ENCODE measurements at regions not wholly inside any gene's neighbourhood (a gene's known extent, or its start where the extent isn't known, plus 50 kb on each side); places are given as distances from the start of the nearest gene placed in this dataset.

DNA sequence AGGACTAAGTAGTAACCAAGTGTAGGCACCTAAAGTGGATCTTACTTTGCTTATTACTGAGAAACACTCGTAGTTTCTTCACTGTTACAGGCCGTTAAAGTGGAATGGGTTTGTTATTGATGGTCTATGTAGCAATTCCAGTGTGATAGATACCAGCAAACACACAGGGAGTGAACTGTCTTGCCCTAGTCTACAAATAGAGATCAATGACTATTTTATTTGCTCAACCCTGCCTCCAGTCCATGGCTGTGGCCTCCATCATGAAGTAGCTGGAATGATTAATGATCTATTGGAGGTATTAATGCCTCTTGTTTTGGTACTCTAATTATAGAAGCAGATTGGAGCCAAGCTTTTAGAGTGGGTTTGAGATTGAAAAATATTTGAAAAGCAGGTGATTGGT is 362.7 kb upstream of the AZI2 start:
- no peak overlapping the region for H3K4me3 ChIP-seq
- H4K20me1 ChIP-seq (ENCODE audit: control insufficient read depth, insufficient read depth) = no peaks in the 10 kb centered on the region
- no peaks in the 10 kb centered on the region for H3K79me2 ChIP-seq (ENCODE audit: control insufficient read depth, insufficient read depth, low read length)
- ChIA-PET POLR2A (no interaction called here), SMC1A (ENCODE audit: uncharacterized antibody, unreplicated experiment) (interaction anchor here (1.7 kb wide), 1 partner anchor 43 kb away, joined by 3 read pairs; no protein-coding TSS in a partner anchor), CTCF (no interaction called here), RAD21 (ENCODE audit: unreplicated experiment) (no interaction called here)
- no TSS peak for BruUV-seq (replicated peaks)
- DNase-seq (ENCODE audit: low read depth, low spot score) = no peak
- TF ChIP-seq USF2 (IDR thresholded peaks at IDR 0.05; ENCODE audit: borderline replicate concordance, low read depth, low read length) (no peak), SUPT20H (IDR thresholded peaks at IDR 0.05; ENCODE audit: borderline replicate concordance, control insufficient read depth, low read depth, low read length) (no peak)
- intact Hi-C loops (cut with micrococcal nuclease; ENCODE audit: unreplicated experiment) (no loop called here), in situ Hi-C loops (cut with MboI) (no loop called here)
- H3K9ac ChIP-seq (ENCODE audit: control insufficient read depth, insufficient read depth, low read length) = no peak overlapping the region
- WGBS (ENCODE audit: insufficient coverage, insufficient replicate concordance, low lambda C conversion rate, missing lambda C conversion rate) = 0% methylated on average over 2 of the region's 2 CpGs
- H2AFZ ChIP-seq (ENCODE audit: control insufficient read depth, low read depth, low read length) = no peak overlapping the region
- H3K4me2 ChIP-seq (ENCODE audit: control insufficient read depth, insufficient read depth) = no peak overlapping the region
- ATAC-seq = no peak
- H3K27ac ChIP-seq (ENCODE audit: control insufficient read depth, insufficient read depth) = no peak overlapping the region
- no peak for FAIRE-seq
- H3K27me3 ChIP-seq (replicated peaks in 1 of 2; ENCODE audit: control insufficient read depth in 2 of 2, insufficient read depth in 2 of 2, low read length in 1 of 2) = no peaks in the 10 kb centered on the region
- H3K9me3 ChIP-seq (replicated peaks; ENCODE audit: control insufficient read depth, insufficient read depth, low read length) = no peaks in the 10 kb centered on the region
- H3K4me1 ChIP-seq (ENCODE audit: control insufficient read depth, insufficient read depth, low read length) = no peaks in the 10 kb centered on the region
- no peaks in the 10 kb centered on the region for H3K36me3 ChIP-seq (ENCODE audit: control insufficient read depth in 2 of 2, insufficient read depth in 2 of 2, low read length in 1 of 2)

- RAD21 ChIA-PET (ENCODE audit: unreplicated experiment) = no interaction called here
- WGBS (ENCODE audit: insufficient coverage, insufficient replicate concordance, low lambda C conversion rate, missing lambda C conversion rate) = 9% methylated on average over 4 of the region's 4 CpGs
- no peak for TF ChIP-seq NR2F1 (conservative IDR thresholded peaks at IDR 0.05)
- no peak for TF ChIP-seq SP1 (IDR thresholded peaks at IDR 0.05; ENCODE audit: low read depth, low read length)
- TF ChIP-seq, protein P1, sequence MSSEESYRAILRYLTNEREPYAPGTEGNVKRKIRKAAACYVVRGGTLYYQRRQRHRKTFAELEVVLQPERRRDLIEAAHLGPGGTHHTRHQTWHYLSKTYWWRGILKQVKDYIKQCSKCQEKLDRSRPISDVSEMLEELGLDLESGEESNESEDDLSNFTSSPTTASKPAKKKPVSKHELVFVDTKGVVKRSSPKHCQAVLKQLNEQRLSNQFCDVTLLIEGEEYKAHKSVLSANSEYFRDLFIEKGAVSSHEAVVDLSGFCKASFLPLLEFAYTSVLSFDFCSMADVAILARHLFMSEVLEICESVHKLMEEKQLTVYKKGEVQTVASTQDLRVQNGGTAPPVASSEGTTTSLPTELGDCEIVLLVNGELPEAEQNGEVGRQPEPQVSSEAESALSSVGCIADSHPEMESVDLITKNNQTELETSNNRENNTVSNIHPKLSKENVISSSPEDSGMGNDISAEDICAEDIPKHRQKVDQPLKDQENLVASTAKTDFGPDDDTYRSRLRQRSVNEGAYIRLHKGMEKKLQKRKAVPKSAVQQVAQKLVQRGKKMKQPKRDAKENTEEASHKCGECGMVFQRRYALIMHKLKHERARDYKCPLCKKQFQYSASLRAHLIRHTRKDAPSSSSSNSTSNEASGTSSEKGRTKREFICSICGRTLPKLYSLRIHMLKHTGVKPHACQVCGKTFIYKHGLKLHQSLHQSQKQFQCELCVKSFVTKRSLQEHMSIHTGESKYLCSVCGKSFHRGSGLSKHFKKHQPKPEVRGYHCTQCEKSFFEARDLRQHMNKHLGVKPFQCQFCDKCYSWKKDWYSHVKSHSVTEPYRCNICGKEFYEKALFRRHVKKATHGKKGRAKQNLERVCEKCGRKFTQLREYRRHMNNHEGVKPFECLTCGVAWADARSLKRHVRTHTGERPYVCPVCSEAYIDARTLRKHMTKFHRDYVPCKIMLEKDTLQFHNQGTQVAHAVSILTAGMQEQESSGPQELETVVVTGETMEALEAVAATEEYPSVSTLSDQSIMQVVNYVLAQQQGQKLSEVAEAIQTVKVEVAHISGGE (CRISPR knock-in tag; IDR thresholded peaks at IDR 0.05) = no peak
- no peak for TF ChIP-seq NBN (IDR thresholded peaks at IDR 0.05)
- no peak for TF ChIP-seq ETV6 (conservative IDR thresholded peaks at IDR 0.05 in 1 of 2, IDR thresholded peaks at IDR 0.05 in 1 of 2; ENCODE audit: borderline replicate concordance in 1 of 2, low read depth in 1 of 2)
- TF ChIP-seq ZBTB4 (CRISPR knock-in tag; IDR thresholded peaks at IDR 0.05) = no peak
- TF ChIP-seq RCOR1 (conservative IDR thresholded peaks at IDR 0.05; ENCODE audit: low read depth, low read length) = no peak
- TF ChIP-seq RBBP5 (conservative IDR thresholded peaks at IDR 0.05) = no peak
- TF ChIP-seq SMARCA5 (IDR thresholded peaks at IDR 0.05) = no peak
- TF ChIP-seq HDGF (IDR thresholded peaks at IDR 0.05) = no peak
Observed at GRCh38 chr3:28716939-28717338, 368.3 kb upstream of the AZI2 start.

More at GRCh38 chr3:28716939-28717338, 368.3 kb upstream of the AZI2 start:
- BruUV-seq (replicated peaks) = no TSS peak
- FAIRE-seq (no peak), DNase-seq (ENCODE audit: low read depth, low spot score) (no peak), ATAC-seq (no peak)
- no peaks in the 10 kb centered on the region for H3K9me3 ChIP-seq (replicated peaks; ENCODE audit: control insufficient read depth, insufficient read depth, low read length)
- H3K79me2 ChIP-seq (ENCODE audit: control insufficient read depth, insufficient read depth, low read length) = no peaks in the 10 kb centered on the region
- ChIA-PET SMC1A (ENCODE audit: uncharacterized antibody, unreplicated experiment) (no interaction called here), CTCF (no interaction called here), POLR2A (no interaction called here)
- H3K4me3 ChIP-seq = no peak overlapping the region
- H3K36me3 ChIP-seq (ENCODE audit: control insufficient read depth in 2 of 2, insufficient read depth in 2 of 2, low read length in 1 of 2) = no peaks in the 10 kb centered on the region
- no peaks in the 10 kb centered on the region for H4K20me1 ChIP-seq (ENCODE audit: control insufficient read depth, insufficient read depth)
- H3K9ac ChIP-seq (ENCODE audit: control insufficient read depth, insufficient read depth, low read length) = no peak overlapping the region
- no peaks in the 10 kb centered on the region for H3K27me3 ChIP-seq (replicated peaks in 1 of 2; ENCODE audit: control insufficient read depth in 2 of 2, insufficient read depth in 2 of 2, low read length in 1 of 2)
- in situ Hi-C loops (cut with MboI) = no loop called here
- no peak overlapping the region for H3K4me2 ChIP-seq (ENCODE audit: control insufficient read depth, insufficient read depth)
- H2AFZ ChIP-seq (ENCODE audit: control insufficient read depth, low read depth, low read length) = no peak overlapping the region
- intact Hi-C loops (cut with micrococcal nuclease; ENCODE audit: unreplicated experiment) = no loop called here
- no peak overlapping the region for H3K27ac ChIP-seq (ENCODE audit: control insufficient read depth, insufficient read depth)
- no peaks in the 10 kb centered on the region for H3K4me1 ChIP-seq (ENCODE audit: control insufficient read depth, insufficient read depth, low read length)

All from GM12878 (cell line).